Prostate gland (tissue), 2 donors: ENCODE measurements at regions not wholly inside any gene's neighbourhood (a gene's known extent, or its start where the extent isn't known, plus 50 kb on each side); places are given as distances from the start of the nearest gene placed in this dataset.

ENCODE experiments used
- DNase-seq: peaks from one replicate; pipeline ENCODE4 v3.0.0-alpha.2; 2019; ENCODE audit warnings: low spot score
- H3K27ac ChIP-seq, 2 donors: fragments of 200-600 bp; sonication (generic); 2 replicates each; pipeline ENCODE4 v1.5.1; 2017 to 2019
- H3K27me3 ChIP-seq: fragments of 200-600 bp; sonication (generic); replicated peaks from 2 replicates; pipeline ENCODE4 v1.5.1; 2019; ENCODE audit not compliant: insufficient read depth
- H3K36me3 ChIP-seq, 2 donors: fragments of 200-600 bp; sonication (generic); 1 replicate in 1 of 2; 2 replicates in 1 of 2; pipeline versions ENCODE4 v1.5.1 to v1.8.1; 2017 to 2019
- H3K4me1 ChIP-seq: fragments of 200-600 bp; sonication (generic); replicated peaks from 2 replicates; pipeline ENCODE4 v1.5.1; 2019
- H3K4me3 ChIP-seq, 2 donors: fragments of 200-600 bp; sonication (generic); 2 replicates each; pipeline ENCODE4 v1.5.1; 2017 to 2019
- H3K9me3 ChIP-seq: fragments of 200-600 bp; sonication (generic); 2 replicates; pipeline ENCODE4 v1.5.1; 2017
- POLR2A ChIP-seq: fragments of 450-650 bp; IDR thresholded peaks from one replicate; pipeline ENCODE4 v1.6.1; 2016; ENCODE audit warnings: antibody characterized with exemption, mild to moderate bottlenecking
- POLR2AphosphoS5 ChIP-seq: sonication (generic); formaldehyde crosslinking; IDR thresholded peaks from one replicate; pipeline ENCODE4 v1.6.1; 2017; ENCODE audit warnings: antibody characterized with exemption
- whole genome bisulfite sequencing: methylation state at CpG from one replicate; pipeline ENCODE4 v1.1.5; 2018; 5-methylcytosine and 5-hydroxymethylcytosine counted together
- intact Hi-C: fragments of 100-400 bp; cut with DNase I; formaldehyde crosslinking; loops from one replicate; pipeline ENCODE4 v1.14.2; 2022
- TF ChIP-seq, protein P1 (sequence below), 4 experiments: fragments of 200-600 bp in 2 of 4; fragments of 450-650 bp in 2 of 4; sonication (generic) in 2 of 4; IDR thresholded peaks; 1 replicate in 3 of 4; 2 replicates in 1 of 4; pipeline ENCODE4 v1.5.1; 2016 to 2019; ENCODE audit warnings: antibody characterized with exemption in 4 of 4, mild to moderate bottlenecking in 2 of 4, moderate library complexity in 2 of 4

DNA sequence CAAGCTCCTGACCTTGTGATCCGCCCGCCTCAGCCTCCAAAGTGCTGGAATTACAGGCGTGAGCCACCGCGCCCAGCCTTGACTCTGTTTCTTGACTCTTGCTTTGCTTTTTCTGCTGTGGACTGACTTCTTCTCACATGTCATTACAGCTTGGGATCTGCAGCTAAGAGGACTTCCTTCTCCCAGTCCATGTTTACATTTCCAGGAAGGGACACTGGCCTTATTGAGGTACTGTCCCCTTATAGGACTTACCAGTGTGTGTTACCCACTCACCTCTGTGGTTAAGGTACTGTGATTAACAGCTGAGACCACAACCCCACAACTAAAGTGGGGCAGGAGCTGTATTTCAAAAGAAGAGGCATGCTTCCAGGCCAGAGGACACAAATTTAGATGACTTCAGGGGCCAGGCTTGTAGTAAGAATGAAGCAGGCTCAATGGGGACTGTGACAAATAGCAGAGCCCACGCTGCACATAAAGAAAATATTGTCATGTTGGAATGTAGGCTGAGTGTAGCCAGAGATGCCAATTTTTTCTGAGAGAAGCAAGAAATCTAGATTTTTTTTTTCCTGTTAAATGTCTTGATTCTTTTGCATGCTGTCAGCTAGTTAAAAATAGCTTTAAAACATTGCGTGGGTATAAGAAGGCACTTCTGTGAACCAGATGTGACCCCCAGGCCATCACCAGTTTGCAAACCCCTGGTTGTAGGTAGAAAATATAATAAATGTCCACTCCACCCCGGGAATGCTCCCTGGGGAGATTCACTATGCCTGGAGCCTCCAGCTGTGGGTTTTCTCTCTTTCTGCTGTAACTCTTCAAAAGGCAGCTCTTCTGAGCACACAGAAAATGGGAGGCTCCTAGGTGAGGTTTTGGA is 75.0 kb downstream of the PTPDC1 start:
- Histone ChIP-seq H3K9me3 (no peaks in the 10 kb centered on the region), H3K4me1 (no peaks in the 10 kb centered on the region), H3K36me3 (no peaks in the 10 kb centered on the region), H3K4me3 (no peak overlapping the region), H3K27me3 (no peaks in the 10 kb centered on the region), H3K27ac (no peak overlapping the region)
- DNase-seq, result no peak
- WGBS, result 87% methylated on average over 8 of the region's 8 CpGs
- intact Hi-C loops, result no loop called here
- no peak for TF ChIP-seq POLR2AphosphoS5
- TF ChIP-seq POLR2A, result no peak
- TF ChIP-seq, protein P1, sequence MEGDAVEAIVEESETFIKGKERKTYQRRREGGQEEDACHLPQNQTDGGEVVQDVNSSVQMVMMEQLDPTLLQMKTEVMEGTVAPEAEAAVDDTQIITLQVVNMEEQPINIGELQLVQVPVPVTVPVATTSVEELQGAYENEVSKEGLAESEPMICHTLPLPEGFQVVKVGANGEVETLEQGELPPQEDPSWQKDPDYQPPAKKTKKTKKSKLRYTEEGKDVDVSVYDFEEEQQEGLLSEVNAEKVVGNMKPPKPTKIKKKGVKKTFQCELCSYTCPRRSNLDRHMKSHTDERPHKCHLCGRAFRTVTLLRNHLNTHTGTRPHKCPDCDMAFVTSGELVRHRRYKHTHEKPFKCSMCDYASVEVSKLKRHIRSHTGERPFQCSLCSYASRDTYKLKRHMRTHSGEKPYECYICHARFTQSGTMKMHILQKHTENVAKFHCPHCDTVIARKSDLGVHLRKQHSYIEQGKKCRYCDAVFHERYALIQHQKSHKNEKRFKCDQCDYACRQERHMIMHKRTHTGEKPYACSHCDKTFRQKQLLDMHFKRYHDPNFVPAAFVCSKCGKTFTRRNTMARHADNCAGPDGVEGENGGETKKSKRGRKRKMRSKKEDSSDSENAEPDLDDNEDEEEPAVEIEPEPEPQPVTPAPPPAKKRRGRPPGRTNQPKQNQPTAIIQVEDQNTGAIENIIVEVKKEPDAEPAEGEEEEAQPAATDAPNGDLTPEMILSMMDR (IDR thresholded peaks at IDR 0.05), result no peak

DNA sequence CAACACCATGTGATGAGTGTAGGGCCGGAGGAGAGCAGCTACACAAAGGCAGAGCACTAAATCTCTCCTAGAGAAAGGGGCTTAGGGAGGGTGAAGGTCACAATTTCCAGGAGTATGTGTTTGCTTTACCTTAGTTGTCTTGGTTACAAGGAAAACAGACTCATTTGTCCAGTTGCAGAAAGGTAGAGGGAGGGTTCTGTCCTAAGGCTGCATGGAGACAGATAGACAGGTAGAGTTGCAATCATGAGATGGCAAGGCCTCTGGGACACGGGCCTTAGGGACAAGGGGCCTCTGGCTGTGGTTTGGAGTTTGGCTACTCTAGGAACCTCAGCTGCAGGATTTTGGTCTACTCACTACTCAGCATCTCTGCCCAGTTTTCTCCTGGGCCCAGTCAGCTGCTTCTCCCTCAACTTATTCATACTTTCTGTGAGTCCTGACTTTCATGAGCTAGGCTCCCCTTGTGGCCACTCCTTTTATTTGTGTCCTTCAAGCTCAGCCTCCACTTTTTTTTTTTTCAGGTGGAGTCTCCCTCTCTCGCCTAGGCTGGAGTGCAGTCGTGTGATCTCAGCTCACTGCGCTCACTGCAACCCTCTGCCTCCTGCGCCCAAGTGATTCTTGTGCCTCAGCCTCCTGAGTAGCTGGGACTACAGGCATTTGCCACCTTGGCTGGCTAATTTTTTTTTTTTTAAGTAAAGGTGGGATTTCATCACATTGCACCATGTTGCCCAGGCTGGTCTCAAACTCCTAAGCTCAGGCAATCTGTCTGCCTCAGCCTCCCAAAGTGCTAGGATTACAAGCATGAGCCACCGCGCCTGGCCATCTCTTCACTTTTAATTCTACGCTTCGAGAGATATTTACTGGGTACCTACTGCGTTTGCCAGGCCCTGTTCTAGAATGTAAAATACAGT is 76.6 kb downstream of the PTPDC1 start:
- intact Hi-C loops, result no loop called here
- Histone ChIP-seq H3K9me3 (no peaks in the 10 kb centered on the region), H3K4me3 (no peak overlapping the region), H3K27me3 (no peaks in the 10 kb centered on the region), H3K4me1 (no peaks in the 10 kb centered on the region), H3K36me3 (no peaks in the 10 kb centered on the region), H3K27ac (no peak overlapping the region)
- no peak for DNase-seq
- 76% methylated on average over 11 of the region's 11 CpGs for WGBS
- TF ChIP-seq POLR2AphosphoS5 (peak; percentile 6), POLR2A (no peak)
- TF ChIP-seq, protein P1 (IDR thresholded peaks at IDR 0.05), result no peak

DNA sequence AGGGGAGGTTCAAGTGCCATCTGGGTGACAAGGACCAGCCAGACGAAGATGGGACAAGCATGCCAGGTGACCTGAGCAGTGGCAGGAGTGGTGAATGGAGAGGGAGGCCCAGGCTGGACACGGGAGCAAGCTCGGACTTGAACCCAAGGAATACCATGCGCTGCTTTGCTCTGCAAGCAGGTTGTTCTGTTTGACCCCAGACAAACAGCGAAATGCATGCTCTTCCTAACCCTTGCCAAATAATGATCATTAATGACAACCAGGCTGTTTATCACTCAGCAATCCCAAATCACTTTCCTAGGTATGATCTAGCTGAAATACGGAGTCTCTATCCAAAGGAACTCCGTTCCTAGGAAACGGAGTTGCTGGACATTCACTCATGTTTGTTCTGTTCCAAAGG is 77.4 kb downstream of the PTPDC1 start:
- H3K4me3 ChIP-seq, result no peak overlapping the region
- WGBS, result 91% methylated on average over 8 of the region's 8 CpGs
- H3K4me1 ChIP-seq, result no peaks in the 10 kb centered on the region
- intact Hi-C loops, result no loop called here
- no peaks in the 10 kb centered on the region for H3K36me3 ChIP-seq
- no peak for DNase-seq
- H3K9me3 ChIP-seq, result no peaks in the 10 kb centered on the region
- no peaks in the 10 kb centered on the region for H3K27me3 ChIP-seq
- H3K27ac ChIP-seq, result no peak overlapping the region
- no peak for TF ChIP-seq POLR2A
- TF ChIP-seq, protein P1 (IDR thresholded peaks at IDR 0.05), result no peak
- TF ChIP-seq POLR2AphosphoS5, result no peak

DNA sequence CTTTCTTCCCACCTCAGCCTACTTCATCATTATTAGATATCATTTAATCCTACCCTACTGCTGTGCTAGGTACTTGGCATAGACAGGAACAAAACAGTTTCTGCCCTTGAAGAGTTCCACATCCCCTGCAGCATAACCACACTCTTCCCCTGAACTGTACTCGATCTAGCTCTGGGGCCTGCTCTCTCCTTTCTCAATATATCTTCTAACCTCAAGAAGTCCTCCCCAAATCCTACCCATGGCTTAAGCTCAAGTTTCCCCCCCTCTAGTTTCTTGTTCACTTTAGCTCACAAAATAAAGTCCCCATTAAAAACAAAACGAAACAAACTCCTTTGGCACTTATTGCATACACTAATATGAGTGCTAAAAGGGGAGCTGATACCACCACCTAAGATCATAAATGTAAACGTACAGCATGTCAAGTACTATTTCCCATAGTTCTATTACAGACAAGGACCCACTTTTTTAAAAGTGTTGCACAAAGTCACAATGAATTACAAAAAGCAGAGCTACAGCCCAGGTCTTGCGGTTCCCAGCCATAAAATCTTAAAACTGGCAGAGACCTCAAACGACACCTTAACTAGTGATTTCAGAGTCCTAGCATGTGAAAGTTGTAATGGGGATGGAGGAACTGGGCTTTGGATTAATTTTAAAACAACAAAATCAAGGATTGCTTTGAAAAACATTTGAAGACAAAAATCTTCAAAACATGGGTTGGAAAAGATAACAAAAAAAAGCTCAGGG is 80.7 kb downstream of the PTPDC1 start:
- H3K36me3 ChIP-seq, result no peaks in the 10 kb centered on the region
- H3K9me3 ChIP-seq, result no peaks in the 10 kb centered on the region
- TF ChIP-seq POLR2AphosphoS5 (no peak), POLR2A (no peak)
- TF ChIP-seq, protein P1 (IDR thresholded peaks at IDR 0.05), result no peak
- H3K4me3 ChIP-seq, result no peak overlapping the region
- H3K4me1 ChIP-seq, result no peaks in the 10 kb centered on the region
- no peak for DNase-seq
- 51% methylated on average over 5 of the region's 5 CpGs for WGBS
- H3K27ac ChIP-seq, result peak overlapping the region; percentile 60 to 100
- H3K27me3 ChIP-seq, result no peaks in the 10 kb centered on the region
- intact Hi-C loops, result no loop called here
